Thoracic aorta (tissue), 2 donors: ENCODE measurements at regions not wholly inside any gene's neighbourhood (a gene's known extent, or its start where the extent isn't known, plus 50 kb on each side); places are given as distances from the start of the nearest gene placed in this dataset.
"Not testable (repeated sequence)": the region's sequence is repeated elsewhere in the genome, so short reads cannot be mapped to it uniquely, and the experiment has no call there.

Experiments used
- ATAC-seq: fragments of 150-250 bp; one replicate; pipeline ENCODE4 v1.8.0; 2017; ENCODE audit warnings: low read depth; ENCODE audit not compliant: insufficient number of reproducible peaks, low FRiP score
- DNase-seq: peaks from one replicate; pipeline ENCODE4 v3.0.0-alpha.2; 2020; ENCODE audit warnings: low spot score
- H3K27ac ChIP-seq, 2 donors: fragments of 200-600 bp; sonication (generic); 1 replicate in 1 of 2; 2 replicates in 1 of 2; pipeline ENCODE4 v1.5.1; 2016; ENCODE audit warnings: mild to moderate bottlenecking in 2 of 2, moderate library complexity in 2 of 2
- H3K27me3 ChIP-seq: fragments of 200-600 bp; sonication (generic); replicated peaks from 2 replicates; pipeline ENCODE4 v1.6.0; 2016; ENCODE audit warnings: mild to moderate bottlenecking; ENCODE audit not compliant: insufficient read depth
- H3K36me3 ChIP-seq: fragments of 200-600 bp; sonication (generic); one replicate; pipeline ENCODE4 v1.5.1; 2016
- H3K4me1 ChIP-seq, 2 donors: fragments of 200-600 bp; sonication (generic); 1 replicate in 1 of 2; 2 replicates in 1 of 2; pipeline versions ENCODE4 v1.5.1 to v1.6.0; 2016; ENCODE audit warnings: low read depth in 2 of 2, mild to moderate bottlenecking in 1 of 2; ENCODE audit not compliant: control insufficient read depth in 1 of 2
- H3K4me3 ChIP-seq: fragments of 200-600 bp; sonication (generic); 2 replicates; pipeline ENCODE4 v1.5.1; 2016; ENCODE audit warnings: mild to moderate bottlenecking
- H3K9me3 ChIP-seq: fragments of 200-600 bp; sonication (generic); 2 replicates; pipeline ENCODE4 v1.5.1; 2016
- CTCF ChIP-seq: fragments of 200-600 bp; sonication (generic); IDR thresholded peaks from one replicate; pipeline ENCODE4 v1.5.1; 2019; ENCODE audit warnings: antibody characterized with exemption

- H3K36me3 ChIP-seq, result no peaks in the 10 kb centered on the region
- DNase-seq (no peak), ATAC-seq (no peak)
- H3K4me1 ChIP-seq, result peaks cover 0 to 1% of the 10 kb centered on the region in 2 donors
- no peak overlapping the region for H3K4me3 ChIP-seq
- no peaks in the 10 kb centered on the region for H3K9me3 ChIP-seq
- no peak for TF ChIP-seq CTCF
- no peaks in the 10 kb centered on the region for H3K27me3 ChIP-seq
- no peak overlapping the region for H3K27ac ChIP-seq
Measured at GRCh38 chr20:53672484-53673129, 79.0 kb upstream of the ZNF217 start.

- Histone ChIP-seq H3K27ac (no peak overlapping the region), H3K9me3 (no peaks in the 10 kb centered on the region), H3K27me3 (no peaks in the 10 kb centered on the region), H3K4me3 (no peak overlapping the region), H3K4me1 (no peaks in the 10 kb centered on the region), H3K36me3 (no peaks in the 10 kb centered on the region)
- DNase-seq (no peak), ATAC-seq (no peak)
- no peak for TF ChIP-seq CTCF
Measured at GRCh38 chr20:53671370-53671769, 77.7 kb upstream of the ZNF217 start.

GRCh38 chr20:53669517-53670313 is 76.1 kb upstream of the ZNF217 start:
- not testable (repeated sequence) for DNase-seq, H3K27ac ChIP-seq, H3K4me3 ChIP-seq, H3K9me3 ChIP-seq, H3K36me3 ChIP-seq, H3K4me1 ChIP-seq, ATAC-seq, H3K27me3 ChIP-seq

GRCh38 chr20:53668992-53669391 is 75.4 kb upstream of the ZNF217 start:
- Histone ChIP-seq H3K36me3 (no peaks in the 10 kb centered on the region), H3K4me3 (no peak overlapping the region), H3K4me1 (no peaks in the 10 kb centered on the region), H3K9me3 (no peaks in the 10 kb centered on the region), H3K27me3 (no peaks in the 10 kb centered on the region), H3K27ac (no peak overlapping the region)
- ATAC-seq (no peak), DNase-seq (no peak)
- TF ChIP-seq CTCF, result no peak

- no peaks in the 10 kb centered on the region for H3K9me3 ChIP-seq
- no peaks in the 10 kb centered on the region for H3K27me3 ChIP-seq
- no peak overlapping the region for H3K27ac ChIP-seq
- H3K36me3 ChIP-seq, result no peaks in the 10 kb centered on the region
- TF ChIP-seq CTCF, result no peak
- no peaks in the 10 kb centered on the region for H3K4me1 ChIP-seq
- no peak overlapping the region for H3K4me3 ChIP-seq
- DNase-seq (no peak), ATAC-seq (no peak)
Measured at GRCh38 chr20:53666144-53666543, 72.5 kb upstream of the ZNF217 start.
